AG04450 (cell line): ENCODE measurements at regions not wholly inside any gene's neighbourhood (a gene's known extent, or its start where the extent isn't known, plus 50 kb on each side); places are given as distances from the start of the nearest gene placed in this dataset.

Experiments used
- CTCF ChIA-PET: fragments of 300-600, 350-600 bp; formaldehyde crosslinking; extraction: SDS; loops from one replicate; lab custom pipeline; 2022; ENCODE audit warnings: antibody characterized with exemption, inconsistent platforms; lab: Charles Lee
- POLR2A ChIA-PET: fragments of 350-600 bp; formaldehyde crosslinking; extraction: SDS; loops from one replicate; lab custom pipeline; 2021; ENCODE audit warnings: antibody characterized with exemption, inconsistent platforms; lab: Yijun Ruan, JAX
- DNase-seq: peaks from one replicate; pipeline ENCODE4 v3.0.0-alpha.2; 2011; ENCODE audit warnings: low read depth, low spot score
- H3K27ac ChIP-seq: one replicate; pipeline ENCODE4 v1.5.1; 2012; ENCODE audit warnings: low read depth, low read length, control low read depth
- H3K27me3 ChIP-seq: one replicate; pipeline ENCODE4 v1.6.0; 2012; ENCODE audit warnings: low read length; ENCODE audit not compliant: control insufficient read depth, insufficient read depth
- H3K4me3 ChIP-seq: 2 replicates; pipeline ENCODE4 v1.5.1; 2011; ENCODE audit warnings: mild to moderate bottlenecking, low read depth, low read length, control low read depth
- H3K9me3 ChIP-seq: 2 replicates; pipeline ENCODE4 v1.5.1; 2012; ENCODE audit warnings: low read length; ENCODE audit not compliant: control insufficient read depth, insufficient read depth
- CTCF ChIP-seq: IDR thresholded peaks from 2 replicates; pipeline ENCODE4 v1.5.1; 2011; ENCODE audit warnings: low read depth, low read length, control low read depth, inconsistent platforms

- no peaks in the 10 kb centered on the region for H3K9me3 ChIP-seq
- TF ChIP-seq CTCF: no peak
- no peak overlapping the region for H3K27ac ChIP-seq
- H3K4me3 ChIP-seq: no peak overlapping the region
- ChIA-PET POLR2A (interaction anchor here (0.7 kb wide), 1 partner anchor 22 kb away, joined by 5 read pairs; no protein-coding TSS in a partner anchor), CTCF (interaction anchor here (0.7 to 1.7 kb wide), 3 partner anchors 18 to 236 kb away, joined by 3 to 5 read pairs (median 5); no protein-coding TSS in a partner anchor)
- H3K27me3 ChIP-seq: peaks cover 9% of the 10 kb centered on the region
- DNase-seq: no peak
Measured at GRCh38 chr6:41446907-41447545, 99.2 kb upstream of the FOXP4 start.

DNA sequence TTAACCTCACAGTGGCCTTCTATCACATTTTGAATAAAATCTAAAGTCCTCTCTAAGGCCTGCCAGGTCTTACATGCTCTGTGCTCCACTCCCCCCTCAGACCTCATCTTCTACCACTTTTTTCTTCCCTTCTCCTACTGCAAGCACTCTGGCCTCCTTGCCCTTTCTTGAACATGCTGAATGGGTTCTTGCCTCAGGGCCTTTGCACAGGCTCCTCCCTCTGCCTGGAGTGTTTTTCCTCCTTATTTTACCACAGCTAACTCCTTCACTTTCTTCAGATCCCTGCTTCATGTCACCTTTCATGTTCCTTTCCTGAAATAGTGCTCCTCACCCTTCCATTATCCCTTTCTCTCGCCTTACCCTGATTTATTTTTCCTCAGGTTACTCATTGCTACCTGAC is 97.9 kb upstream of the FOXP4 start:
- POLR2A ChIA-PET: interaction anchor here (0.6 kb wide), 1 partner anchor 53 kb away, joined by 5 read pairs; no protein-coding TSS in a partner anchor
- CTCF ChIA-PET: interaction anchor here (1.3 to 1.7 kb wide), 3 partner anchors 23 to 235 kb away, joined by 3 to 5 read pairs (median 4); no protein-coding TSS in a partner anchor
- Histone ChIP-seq H3K27ac (no peak overlapping the region), H3K4me3 (no peak overlapping the region), H3K27me3 (peaks cover 8% of the 10 kb centered on the region), H3K9me3 (no peaks in the 10 kb centered on the region; the same call in 1 of the 2 replicates)
- no peak for TF ChIP-seq CTCF
- DNase-seq: no peak

DNA sequence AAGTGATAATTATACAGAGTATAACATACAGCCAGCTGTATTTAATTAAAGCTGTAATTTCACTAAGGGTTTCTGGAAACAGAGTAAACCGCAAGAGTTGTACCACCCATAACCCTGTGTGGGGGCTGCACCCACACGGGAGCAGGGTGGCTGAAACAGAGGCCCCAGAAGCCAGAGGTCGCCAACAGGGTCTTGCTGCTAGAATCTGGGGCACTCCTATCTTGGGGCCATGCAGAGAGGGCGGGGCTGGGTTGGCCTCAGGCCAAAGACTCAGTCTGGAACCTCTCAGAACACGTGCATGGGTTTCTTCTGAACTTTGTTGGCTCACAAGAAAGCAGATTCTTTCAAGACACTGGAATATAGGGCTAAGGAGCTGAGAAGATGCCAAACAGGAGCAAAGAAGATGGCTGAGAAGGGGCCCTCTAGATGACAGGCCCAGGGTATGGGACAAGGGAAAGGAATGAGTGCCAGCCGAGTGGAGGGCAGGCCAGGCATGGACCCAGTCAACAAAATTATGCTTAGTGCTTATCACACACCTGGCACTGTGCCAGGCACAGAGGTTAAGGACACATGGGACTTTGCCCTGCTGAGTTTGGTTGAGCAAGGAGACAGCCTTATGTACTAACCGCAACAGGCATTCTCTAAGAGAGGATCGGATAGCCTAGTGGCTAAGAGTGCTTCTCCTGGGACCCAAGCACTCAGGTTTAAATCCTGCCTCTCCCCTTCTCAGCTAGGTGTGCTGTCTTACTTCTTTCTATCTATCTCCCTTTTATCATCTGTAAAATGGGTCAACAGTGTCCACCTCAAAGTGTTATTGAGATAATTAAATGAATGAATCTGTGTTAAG is 96.6 kb upstream of the FOXP4 start:
- Histone ChIP-seq H3K9me3 (no peaks in the 10 kb centered on the region; the same call in 1 of the 2 replicates), H3K27me3 (peaks cover 8% of the 10 kb centered on the region), H3K4me3 (no peak overlapping the region), H3K27ac (no peak overlapping the region)
- DNase-seq: no peak
- TF ChIP-seq CTCF: no peak
- ChIA-PET POLR2A (no interaction called here), CTCF (interaction anchor here (1.3 to 1.6 kb wide), 3 partner anchors 24 to 81 kb away, joined by 3 to 4 read pairs (median 3); no protein-coding TSS in a partner anchor)

- H3K27me3 ChIP-seq: peaks cover 13% of the 10 kb centered on the region
- POLR2A ChIA-PET: no interaction called here
- no peak for DNase-seq
- no peak overlapping the region for H3K27ac ChIP-seq
- CTCF ChIA-PET: interaction anchor here (0.9 to 1.4 kb wide), 4 partner anchors 13 to 82 kb away, joined by 3 to 4 read pairs (median 3); no protein-coding TSS in a partner anchor
- H3K9me3 ChIP-seq: no peaks in the 10 kb centered on the region; the same call in 1 of the 2 replicates
- no peak overlapping the region for H3K4me3 ChIP-seq
- TF ChIP-seq CTCF: no peak
Measured at GRCh38 chr6:41450581-41450980, 95.6 kb upstream of the FOXP4 start.
